SJSA1 (cell line): ENCODE measurements at regions not wholly inside any gene's neighbourhood (a gene's known extent, or its start where the extent isn't known, plus 50 kb on each side); places are given as distances from the start of the nearest gene placed in this dataset.

Source experiments
- DNase-seq, 2 experiments: peaks; one replicate each; pipeline ENCODE4 v3.0.0-alpha.2; 2015 to 2020; ENCODE audit warnings: low spot score in 2 of 2, low read depth in 1 of 2
- H3K27ac ChIP-seq: fragments of 250-450 bp; sonication (Bioruptor Pico); 2 replicates; pipeline ENCODE4 v1.5.1; 2020; ENCODE audit warnings: mild to moderate bottlenecking, moderate library complexity
- H3K27me3 ChIP-seq: fragments of 250-450 bp; sonication (Bioruptor Pico); replicated peaks from 2 replicates; pipeline ENCODE4 v1.5.1; 2020; ENCODE audit warnings: mild to moderate bottlenecking, moderate library complexity
- H3K36me3 ChIP-seq: fragments of 250-450 bp; sonication (Bioruptor Pico); 2 replicates; pipeline ENCODE4 v1.5.1; 2020; ENCODE audit warnings: mild to moderate bottlenecking
- H3K4me1 ChIP-seq: fragments of 250-450 bp; sonication (Bioruptor Pico); replicated peaks from 2 replicates; pipeline ENCODE4 v1.6.1; 2021; ENCODE audit warnings: mild to moderate bottlenecking
- H3K4me3 ChIP-seq: fragments of 250-450 bp; sonication (Bioruptor Pico); 2 replicates; pipeline ENCODE4 v1.5.1; 2020; ENCODE audit warnings: mild to moderate bottlenecking
- H3K9me3 ChIP-seq: fragments of 250-450 bp; sonication (Bioruptor Pico); replicated peaks from 2 replicates; pipeline ENCODE4 v1.5.1; 2020; ENCODE audit warnings: mild to moderate bottlenecking

- H3K36me3 ChIP-seq = no peaks in the 10 kb centered on the region
- H3K27me3 ChIP-seq = no peaks in the 10 kb centered on the region
- H3K27ac ChIP-seq = no peak overlapping the region
- DNase-seq = no peak
- no peak overlapping the region for H3K4me3 ChIP-seq
- no peaks in the 10 kb centered on the region for H3K9me3 ChIP-seq
- H3K4me1 ChIP-seq = no peaks in the 10 kb centered on the region
Observed at GRCh38 chr3:21860657-21861056, 109.6 kb upstream of the ZNF385D start.

GRCh38 chr3:21876782-21877181, 125.8 kb upstream of the ZNF385D start:
- H3K27ac ChIP-seq = no peak overlapping the region
- H3K9me3 ChIP-seq = no peaks in the 10 kb centered on the region
- H3K4me1 ChIP-seq = no peaks in the 10 kb centered on the region
- no peak overlapping the region for H3K4me3 ChIP-seq
- H3K27me3 ChIP-seq = no peaks in the 10 kb centered on the region
- H3K36me3 ChIP-seq = no peaks in the 10 kb centered on the region
- no peak for DNase-seq

- Histone ChIP-seq H3K9me3 (no peaks in the 10 kb centered on the region), H3K4me3 (no peak overlapping the region), H3K36me3 (no peaks in the 10 kb centered on the region), H3K27me3 (no peaks in the 10 kb centered on the region), H3K27ac (no peak overlapping the region), H3K4me1 (no peaks in the 10 kb centered on the region)
- no peak for DNase-seq
Observed at GRCh38 chr3:21877214-21877754, 126.3 kb upstream of the ZNF385D start.

GRCh38 chr3:21879184-21879886, 128.3 kb upstream of the ZNF385D start:
- H3K4me1 ChIP-seq = no peaks in the 10 kb centered on the region

GRCh38 chr3:21888656-21889055, 137.6 kb upstream of the ZNF385D start:
- Histone ChIP-seq H3K4me1 (no peaks in the 10 kb centered on the region), H3K36me3 (no peaks in the 10 kb centered on the region), H3K27me3 (no peaks in the 10 kb centered on the region), H3K4me3 (no peak overlapping the region), H3K9me3 (no peaks in the 10 kb centered on the region), H3K27ac (no peak overlapping the region)
- DNase-seq = no peak

More at GRCh38 chr3:21879184-21879886, 128.3 kb upstream of the ZNF385D start:
- H3K27ac ChIP-seq = no peak overlapping the region
- H3K9me3 ChIP-seq = no peaks in the 10 kb centered on the region
- no peak for DNase-seq
- H3K4me3 ChIP-seq = no peak overlapping the region
- no peaks in the 10 kb centered on the region for H3K36me3 ChIP-seq
- no peaks in the 10 kb centered on the region for H3K27me3 ChIP-seq

- Histone ChIP-seq H3K27ac (no peak overlapping the region), H3K9me3 (no peaks in the 10 kb centered on the region), H3K4me1 (no peaks in the 10 kb centered on the region), H3K36me3 (no peaks in the 10 kb centered on the region), H3K27me3 (no peaks in the 10 kb centered on the region), H3K4me3 (no peak overlapping the region)
- no peak for DNase-seq
Observed at GRCh38 chr3:21889166-21889565, 138.2 kb upstream of the ZNF385D start.

- Histone ChIP-seq H3K4me1 (no peaks in the 10 kb centered on the region), H3K36me3 (no peaks in the 10 kb centered on the region)
- DNase-seq = no peak
Observed at GRCh38 chr3:21892104-21892503, 141.1 kb upstream of the ZNF385D start.

GRCh38 chr3:21893242-21893641, 142.2 kb upstream of the ZNF385D start:
- DNase-seq = no peak
- H3K9me3 ChIP-seq = no peaks in the 10 kb centered on the region
- H3K4me3 ChIP-seq = no peak overlapping the region
- H3K4me1 ChIP-seq = no peaks in the 10 kb centered on the region
- H3K36me3 ChIP-seq = no peaks in the 10 kb centered on the region
- no peaks in the 10 kb centered on the region for H3K27me3 ChIP-seq
- H3K27ac ChIP-seq = no peak overlapping the region

More at GRCh38 chr3:21892104-21892503, 141.1 kb upstream of the ZNF385D start:
- H3K27ac ChIP-seq = no peak overlapping the region
- H3K27me3 ChIP-seq = no peaks in the 10 kb centered on the region
- H3K4me3 ChIP-seq = no peak overlapping the region
- no peaks in the 10 kb centered on the region for H3K9me3 ChIP-seq

- no peaks in the 10 kb centered on the region for H3K4me1 ChIP-seq
- no peak for DNase-seq
- H3K9me3 ChIP-seq = no peaks in the 10 kb centered on the region
- H3K36me3 ChIP-seq = no peaks in the 10 kb centered on the region
- no peak overlapping the region for H3K4me3 ChIP-seq
- H3K27ac ChIP-seq = no peak overlapping the region
- no peaks in the 10 kb centered on the region for H3K27me3 ChIP-seq
Observed at GRCh38 chr3:21894459-21895340, 143.7 kb upstream of the ZNF385D start.

GRCh38 chr3:21898316-21898715, 147.3 kb upstream of the ZNF385D start:
- no peaks in the 10 kb centered on the region for H3K27me3 ChIP-seq
- no peak for DNase-seq
- peaks cover 2% of the 10 kb centered on the region; the same call in 1 of the 2 replicates for H3K9me3 ChIP-seq
- H3K4me1 ChIP-seq = no peaks in the 10 kb centered on the region
- no peak overlapping the region for H3K4me3 ChIP-seq
- no peak overlapping the region for H3K27ac ChIP-seq
- no peaks in the 10 kb centered on the region for H3K36me3 ChIP-seq

GRCh38 chr3:21901484-21901883, 150.5 kb upstream of the ZNF385D start:
- Histone ChIP-seq H3K4me3 (no peak overlapping the region), H3K27me3 (no peaks in the 10 kb centered on the region), H3K9me3 (peaks cover 2% of the 10 kb centered on the region; the same call in 1 of the 2 replicates), H3K36me3 (no peaks in the 10 kb centered on the region), H3K27ac (no peak overlapping the region), H3K4me1 (no peaks in the 10 kb centered on the region)
- no peak for DNase-seq

GRCh38 chr3:21902956-21903355, 151.9 kb upstream of the ZNF385D start:
- no peak overlapping the region for H3K4me3 ChIP-seq
- no peaks in the 10 kb centered on the region for H3K27me3 ChIP-seq
- no peaks in the 10 kb centered on the region for H3K4me1 ChIP-seq
- no peak overlapping the region for H3K27ac ChIP-seq
- H3K9me3 ChIP-seq = peaks cover 2% of the 10 kb centered on the region; the same call in 1 of the 2 replicates
- no peaks in the 10 kb centered on the region for H3K36me3 ChIP-seq
- no peak for DNase-seq

- DNase-seq = no peak
- H3K4me1 ChIP-seq = no peaks in the 10 kb centered on the region
- H3K9me3 ChIP-seq = 0 out of 2 replicates have a peak, but pooled peaks cover 2% of the 10 kb centered on the region
- no peak overlapping the region for H3K4me3 ChIP-seq
- no peaks in the 10 kb centered on the region for H3K36me3 ChIP-seq
- H3K27me3 ChIP-seq = no peaks in the 10 kb centered on the region
- H3K27ac ChIP-seq = no peak overlapping the region
Observed at GRCh38 chr3:21909096-21909495, 158.1 kb upstream of the ZNF385D start.

GRCh38 chr3:21912711-21913110, 161.7 kb upstream of the ZNF385D start:
- no peaks in the 10 kb centered on the region for H3K27me3 ChIP-seq
- no peaks in the 10 kb centered on the region for H3K4me1 ChIP-seq
- H3K36me3 ChIP-seq = no peaks in the 10 kb centered on the region
- H3K9me3 ChIP-seq = 0 out of 2 replicates have a peak, but pooled peaks cover 4% of the 10 kb centered on the region
- DNase-seq = no peak
- no peak overlapping the region for H3K27ac ChIP-seq
- no peak overlapping the region for H3K4me3 ChIP-seq
